C4-2B (cell line): ENCODE measurements at regions not wholly inside any gene's neighbourhood (a gene's known extent, or its start where the extent isn't known, plus 50 kb on each side); places are given as distances from the start of the nearest gene placed in this dataset.

Experiments used
- H3K27ac ChIP-seq: fragments of 450-650 bp; 2 replicates; pipeline ENCODE4 v1.5.1; 2017
- CTCF ChIP-seq: fragments of 450-650 bp; conservative IDR thresholded peaks from 2 replicates; pipeline ENCODE4 v1.5.1; 2017; ENCODE audit warnings: mild to moderate bottlenecking
- ZFX ChIP-seq: fragments of 450-650 bp; IDR thresholded peaks from 2 replicates; pipeline ENCODE4 v1.6.1; 2017

- no peak overlapping the region for H3K27ac ChIP-seq
- TF ChIP-seq CTCF, result no peak
- TF ChIP-seq ZFX, result no peak
These were observed 514.7 kb downstream of the PCDH7 start for GRCh38 chr4:31234901-31235300.

- TF ChIP-seq CTCF, result no peak
- no peak for TF ChIP-seq ZFX
These were observed 516.0 kb downstream of the PCDH7 start for GRCh38 chr4:31236020-31236638.

GRCh38 chr4:31236639-31237173, 516.5 kb downstream of the PCDH7 start:
- no peak for TF ChIP-seq CTCF
- no peak overlapping the region for H3K27ac ChIP-seq

More at GRCh38 chr4:31236020-31236638, 516.0 kb downstream of the PCDH7 start:
- H3K27ac ChIP-seq, result no peak overlapping the region

- no peak for TF ChIP-seq ZFX
- no peak for TF ChIP-seq CTCF
These were observed 517.1 kb downstream of the PCDH7 start for GRCh38 chr4:31237233-31237632.

GRCh38 chr4:31239886-31240285, 519.7 kb downstream of the PCDH7 start:
- no peak for TF ChIP-seq ZFX
- H3K27ac ChIP-seq, result no peak overlapping the region

More at GRCh38 chr4:31237233-31237632, 517.1 kb downstream of the PCDH7 start:
- no peak overlapping the region for H3K27ac ChIP-seq

- H3K27ac ChIP-seq, result no peak overlapping the region
- TF ChIP-seq ZFX, result no peak
- no peak for TF ChIP-seq CTCF
These were observed 521.4 kb downstream of the PCDH7 start for GRCh38 chr4:31241504-31242106.

GRCh38 chr4:31246856-31247255, 526.7 kb downstream of the PCDH7 start:
- H3K27ac ChIP-seq, result no peak overlapping the region
- TF ChIP-seq ZFX (no peak), CTCF (no peak)
